Fibroblast of the aortic adventitia (primary cell): ENCODE measurements at regions not wholly inside any gene's neighbourhood (a gene's known extent, or its start where the extent isn't known, plus 50 kb on each side); places are given as distances from the start of the nearest gene placed in this dataset.

Experiments
- DNase-seq: peaks from one replicate; pipeline ENCODE4 v3.0.0-alpha.2; 2010; ENCODE audit warnings: low read depth
- H3K4me3 ChIP-seq: 2 replicates; pipeline ENCODE4 v1.5.1; 2011; ENCODE audit warnings: low read depth, mild to moderate bottlenecking, control low read depth, low read length, moderate library complexity
- CTCF ChIP-seq: IDR thresholded peaks from 2 replicates; pipeline ENCODE4 v1.5.1; 2011; ENCODE audit warnings: mild to moderate bottlenecking, low read length, control low read depth, inconsistent platforms; ENCODE audit not compliant: insufficient read depth

DNA sequence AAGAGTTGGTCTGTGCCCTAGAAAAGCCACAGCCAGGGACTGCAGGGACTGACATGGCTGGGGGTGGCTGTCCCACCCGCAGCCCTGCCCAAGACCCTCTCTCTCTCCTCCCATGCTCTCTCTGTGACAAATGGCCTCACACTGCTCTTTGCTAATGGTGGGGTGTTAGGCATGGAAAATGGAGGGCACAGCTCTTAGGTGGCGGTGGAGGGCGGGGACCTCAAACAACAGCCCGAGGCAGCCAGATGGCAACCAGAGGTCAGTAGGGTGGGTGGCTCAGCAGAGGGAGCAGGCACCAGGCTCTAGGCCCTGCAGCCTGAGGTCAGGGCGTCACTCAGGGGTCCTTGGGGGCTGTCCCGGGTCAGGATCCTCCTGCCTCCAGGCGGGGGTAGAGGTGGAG is 73.9 kb upstream of the DAB2IP start:
- no peak for TF ChIP-seq CTCF
- no peak for DNase-seq
- H3K4me3 ChIP-seq = no peak overlapping the region

DNA sequence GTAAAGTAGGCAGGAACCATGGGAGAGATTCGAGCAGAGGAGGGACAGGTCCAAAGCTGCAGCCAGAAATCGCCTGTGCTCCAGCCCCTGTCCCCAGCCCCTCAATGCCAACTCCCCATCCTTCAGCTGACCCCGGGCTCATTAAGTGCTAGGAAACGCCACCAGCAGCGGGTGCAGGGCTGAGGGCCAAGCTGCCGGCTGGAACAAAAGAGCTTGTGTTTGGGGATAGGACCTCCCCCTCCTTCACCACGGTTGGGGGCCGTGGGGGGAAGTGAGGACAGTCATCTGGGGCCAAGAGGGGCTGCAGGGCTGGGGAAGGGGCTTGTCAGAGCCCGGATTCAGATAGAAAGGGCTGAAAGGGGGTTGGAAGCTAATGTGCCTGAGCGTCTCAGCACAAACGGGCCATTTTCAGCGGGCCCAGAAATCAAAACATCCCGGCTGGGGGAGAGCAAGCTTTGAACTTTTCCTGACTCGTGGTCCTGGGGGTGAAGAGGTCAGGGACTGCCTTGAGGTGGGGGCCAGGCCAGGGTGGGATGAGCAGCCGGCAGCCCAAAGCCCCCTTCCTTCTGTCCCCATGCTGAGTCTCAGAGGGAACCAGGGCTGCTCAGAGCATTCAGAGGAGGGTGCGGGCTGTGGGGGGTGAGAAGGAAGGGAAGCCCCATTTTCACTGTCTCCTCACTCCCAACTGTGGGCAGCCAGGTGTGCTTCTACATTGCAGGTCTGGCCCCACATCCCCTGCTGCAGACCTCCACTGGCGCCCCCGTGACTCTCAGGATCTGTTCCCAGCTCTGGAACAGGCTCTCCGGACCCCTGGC is 69.4 kb upstream of the DAB2IP start:
- no peak for TF ChIP-seq CTCF
- H3K4me3 ChIP-seq = no peak overlapping the region
- no peak for DNase-seq

GRCh38 chr9:121582641-121583040 is 68.8 kb upstream of the DAB2IP start:
- TF ChIP-seq CTCF = no peak
- DNase-seq = no peak
- no peak overlapping the region for H3K4me3 ChIP-seq

- H3K4me3 ChIP-seq = no peak overlapping the region
- DNase-seq = no peak
- no peak for TF ChIP-seq CTCF
These were observed 67.0 kb upstream of the DAB2IP start for GRCh38 chr9:121584421-121584820.

- H3K4me3 ChIP-seq = no peak overlapping the region
- no peak for DNase-seq
- TF ChIP-seq CTCF = no peak
These were observed 63.6 kb upstream of the DAB2IP start for GRCh38 chr9:121587863-121588262.

DNA sequence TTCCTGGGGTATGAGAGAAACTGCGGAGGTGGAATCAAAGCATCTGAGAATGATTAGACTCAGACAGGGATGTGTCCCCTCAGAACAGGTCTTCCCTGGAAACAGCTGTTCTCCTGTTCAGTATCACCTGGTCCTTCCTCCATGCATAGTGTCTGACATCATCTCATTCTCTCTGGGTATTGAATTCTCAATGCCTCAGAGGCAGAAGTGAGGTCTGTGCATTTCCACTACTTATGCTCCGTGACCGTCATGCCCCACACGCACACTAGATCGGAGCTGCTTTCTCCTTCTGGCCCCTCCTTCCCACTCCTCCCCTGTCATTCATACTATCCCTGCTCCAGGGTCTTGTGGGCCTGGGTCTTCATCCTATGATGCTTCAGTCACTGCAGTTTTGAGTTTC is 61.4 kb upstream of the DAB2IP start:
- no peak for TF ChIP-seq CTCF
- no peak overlapping the region for H3K4me3 ChIP-seq
- no peak for DNase-seq

DNA sequence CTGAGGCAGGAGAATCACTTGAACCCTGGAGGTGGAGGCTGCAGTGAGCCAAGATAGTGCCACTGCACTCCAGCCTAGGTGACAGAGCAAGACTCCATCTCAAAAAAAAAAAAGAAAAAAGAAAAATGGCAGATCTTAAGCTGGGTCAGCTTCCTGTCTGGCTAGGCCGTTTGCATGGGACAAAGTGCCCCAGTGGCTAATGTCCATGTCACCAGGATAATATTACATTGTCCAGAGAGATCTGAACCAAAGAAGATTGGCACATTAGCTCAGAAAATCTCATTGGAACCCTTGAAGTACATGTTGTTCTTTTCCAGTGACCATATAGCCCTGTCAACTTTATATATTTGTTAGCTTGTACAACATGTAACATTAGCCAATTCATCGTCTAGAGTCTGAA is 59.2 kb upstream of the DAB2IP start:
- no peak for TF ChIP-seq CTCF
- no peak for DNase-seq
- H3K4me3 ChIP-seq = no peak overlapping the region
